ENCODE measurements at regions not wholly inside any gene's neighbourhood (a gene's known extent, or its start where the extent isn't known, plus 50 kb on each side); places are given as distances from the start of the nearest gene placed in this dataset.
"Not testable (repeated sequence)": the region's sequence is repeated elsewhere in the genome, so short reads cannot be mapped to it uniquely, and the experiment has no call there.

DNA sequence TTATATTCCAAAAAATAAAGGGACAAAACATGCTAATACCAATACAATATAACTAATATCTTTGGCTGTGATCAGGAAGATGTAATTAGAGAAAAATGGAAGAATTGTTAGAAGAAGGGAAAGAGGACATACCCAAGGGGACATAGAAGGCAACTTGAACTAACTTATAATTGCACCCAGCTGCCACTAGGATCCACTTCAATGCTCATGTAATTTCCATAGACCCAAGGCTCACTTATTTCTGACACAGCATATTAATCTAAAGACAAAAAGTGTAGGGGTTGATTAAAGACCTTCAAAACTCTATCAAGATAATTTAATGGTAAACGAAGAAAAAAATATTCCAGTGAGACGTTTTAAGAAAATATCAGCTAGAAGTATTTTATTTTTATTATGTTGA lies 396.0 kb upstream of the ADGRB3 start:
- DNase-seq (ENCODE audit: low spot score in 2 of 2) (no peak), FAIRE-seq (no peak)

DNA sequence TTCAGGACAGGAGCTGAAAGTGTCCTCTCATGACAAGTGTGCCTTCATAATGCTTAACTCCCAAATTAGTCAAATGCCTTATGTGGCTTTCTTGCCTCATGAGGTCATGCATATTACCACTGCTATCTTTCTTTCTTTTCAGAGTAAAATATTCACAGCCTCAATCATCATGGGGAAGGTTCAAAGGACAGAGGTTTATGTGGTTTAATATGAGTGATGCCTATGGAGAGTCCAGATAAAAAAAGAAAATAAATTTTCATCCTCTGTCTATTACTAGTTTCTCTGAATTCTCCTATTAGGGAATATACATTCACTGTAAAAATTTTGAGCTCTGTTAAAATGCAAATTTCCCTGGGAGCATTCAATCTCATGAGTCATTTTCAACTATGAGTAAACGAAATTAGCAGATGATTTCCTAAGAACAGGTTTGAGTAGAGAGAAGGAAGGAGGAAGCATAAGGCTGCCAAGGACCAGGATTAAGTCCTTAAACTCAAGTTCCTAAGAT lies 396.9 kb upstream of the ADGRB3 start:
- FAIRE-seq (no peak), DNase-seq (ENCODE audit: low spot score in 2 of 2) (no peak)

- FAIRE-seq (no peak), DNase-seq (ENCODE audit: low spot score in 2 of 2) (no peak)
These were observed 397.9 kb upstream of the ADGRB3 start for GRCh38 chr6:68237205-68237604.

- FAIRE-seq (no peak), DNase-seq (ENCODE audit: low spot score in 2 of 2) (no peak)
These were observed 399.7 kb upstream of the ADGRB3 start for GRCh38 chr6:68235326-68235784.

DNA sequence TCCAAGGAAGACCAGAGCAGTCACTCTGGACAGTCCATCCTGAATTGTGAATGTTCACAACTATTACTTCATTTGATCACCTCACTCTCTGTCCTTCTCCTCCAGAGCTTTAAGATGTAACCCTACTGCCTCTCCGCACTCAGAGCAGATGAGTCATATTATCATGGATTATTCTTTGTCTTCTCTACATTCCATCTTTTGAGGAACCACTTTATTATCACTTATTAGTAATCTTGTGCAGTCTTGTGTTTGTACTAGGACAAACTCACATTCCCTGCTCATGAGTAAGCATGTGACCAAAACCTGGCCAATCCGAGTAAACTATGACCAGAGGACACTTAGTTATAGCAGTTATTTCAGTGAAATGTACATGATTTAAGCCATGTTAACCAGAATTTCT lies 401.5 kb upstream of the ADGRB3 start:
- no peak for DNase-seq (ENCODE audit: low spot score in 2 of 2)
- FAIRE-seq: no peak

DNA sequence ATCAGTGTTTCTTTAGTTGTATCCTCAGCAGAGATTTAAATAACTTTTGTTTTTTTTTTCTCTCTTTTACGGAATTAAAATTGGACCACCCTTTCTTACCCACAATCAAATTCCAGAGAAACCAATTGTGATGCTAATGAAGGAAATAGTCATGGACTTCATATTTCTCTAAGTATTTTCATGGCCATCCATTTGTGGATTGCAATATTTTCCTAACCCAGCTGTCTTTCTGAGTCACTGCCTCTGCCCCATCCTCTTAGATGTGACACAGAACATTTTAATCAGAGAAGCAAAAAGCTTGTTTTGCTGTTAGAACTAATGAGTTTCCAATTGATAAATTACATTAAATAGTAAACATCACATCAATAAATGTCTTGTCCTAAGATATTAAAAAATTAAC lies 405.5 kb upstream of the ADGRB3 start:
- FAIRE-seq (no peak), DNase-seq (ENCODE audit: low spot score in 2 of 2) (no peak)

- FAIRE-seq: no peak
- DNase-seq (ENCODE audit: low spot score in 2 of 2): no peak
These were observed 408.6 kb upstream of the ADGRB3 start for GRCh38 chr6:68226460-68226859.

GRCh38 chr6:68225729-68226128 lies 409.4 kb upstream of the ADGRB3 start:
- no peak for DNase-seq (ENCODE audit: low spot score in 2 of 2)
- no peak for FAIRE-seq

GRCh38 chr6:68211242-68211795 lies 423.8 kb upstream of the ADGRB3 start:
- no peak for FAIRE-seq
- no peak for DNase-seq (ENCODE audit: low spot score in 2 of 2)

GRCh38 chr6:68207612-68208011 lies 427.5 kb upstream of the ADGRB3 start:
- FAIRE-seq; DNase-seq (ENCODE audit: low spot score in 2 of 2): not testable (repeated sequence)

GRCh38 chr6:68200929-68201328 lies 434.2 kb upstream of the ADGRB3 start:
- FAIRE-seq (no peak), DNase-seq (ENCODE audit: low spot score in 2 of 2) (no peak)

DNA sequence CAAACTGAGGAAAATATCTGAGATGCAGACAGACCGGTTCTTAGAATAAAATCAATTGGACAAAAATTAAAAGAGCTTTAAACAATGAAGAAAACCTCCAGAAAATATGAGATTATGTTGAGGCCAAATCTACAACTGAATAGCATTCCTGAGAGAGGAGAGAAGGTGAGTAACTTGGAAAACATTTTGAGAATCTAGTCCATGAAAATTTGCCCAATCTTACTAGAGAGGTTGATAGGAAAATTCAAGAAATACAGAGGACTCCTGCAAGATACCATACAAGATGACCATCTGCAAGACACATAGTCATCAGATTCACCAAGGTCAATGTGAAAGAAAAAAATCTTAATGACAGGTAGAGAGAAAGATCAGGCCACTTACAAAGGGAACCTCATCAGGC lies 437.7 kb upstream of the ADGRB3 start:
- FAIRE-seq (no peak), DNase-seq (ENCODE audit: low spot score in 2 of 2) (no peak)

DNA sequence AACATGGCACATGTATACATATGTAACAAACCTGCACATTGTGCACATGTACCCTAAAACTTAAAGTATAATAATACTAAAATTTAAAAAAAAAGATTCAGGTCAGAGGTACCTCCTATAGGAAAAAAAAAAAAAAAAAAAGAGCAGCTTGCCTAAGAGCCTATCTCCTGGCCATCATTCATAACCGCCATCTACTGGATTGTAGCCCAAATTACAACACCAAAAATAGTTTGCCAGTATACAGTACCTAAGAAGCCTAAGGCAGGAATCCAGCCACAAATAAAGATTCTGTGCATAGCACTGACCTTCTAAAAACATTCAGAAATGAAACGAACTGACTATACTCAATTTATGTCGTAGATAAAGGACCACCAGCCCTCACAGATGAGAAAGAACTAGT lies 438.4 kb upstream of the ADGRB3 start:
- FAIRE-seq: no peak
- no peak for DNase-seq (ENCODE audit: low spot score in 2 of 2)

DNA sequence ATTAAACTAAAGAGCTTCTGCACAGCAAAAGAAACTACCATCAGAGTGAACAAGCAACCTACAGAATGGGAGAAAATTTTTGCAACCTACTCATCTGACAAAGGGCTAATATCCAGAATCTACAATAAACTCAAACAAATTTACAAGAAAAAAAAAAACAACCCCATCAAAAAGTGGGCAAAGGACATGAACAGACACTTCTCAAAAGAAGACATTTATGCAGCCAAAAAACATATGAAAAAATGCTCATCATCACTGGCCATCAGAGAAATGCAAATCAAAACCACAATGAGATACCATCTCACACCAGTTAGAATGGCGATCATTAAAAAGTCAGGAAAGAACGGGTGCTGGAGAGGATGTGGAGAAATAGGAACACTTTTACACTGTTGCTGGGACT lies 439.3 kb upstream of the ADGRB3 start:
- FAIRE-seq; DNase-seq (ENCODE audit: low spot score in 2 of 2): not testable (repeated sequence)

DNA sequence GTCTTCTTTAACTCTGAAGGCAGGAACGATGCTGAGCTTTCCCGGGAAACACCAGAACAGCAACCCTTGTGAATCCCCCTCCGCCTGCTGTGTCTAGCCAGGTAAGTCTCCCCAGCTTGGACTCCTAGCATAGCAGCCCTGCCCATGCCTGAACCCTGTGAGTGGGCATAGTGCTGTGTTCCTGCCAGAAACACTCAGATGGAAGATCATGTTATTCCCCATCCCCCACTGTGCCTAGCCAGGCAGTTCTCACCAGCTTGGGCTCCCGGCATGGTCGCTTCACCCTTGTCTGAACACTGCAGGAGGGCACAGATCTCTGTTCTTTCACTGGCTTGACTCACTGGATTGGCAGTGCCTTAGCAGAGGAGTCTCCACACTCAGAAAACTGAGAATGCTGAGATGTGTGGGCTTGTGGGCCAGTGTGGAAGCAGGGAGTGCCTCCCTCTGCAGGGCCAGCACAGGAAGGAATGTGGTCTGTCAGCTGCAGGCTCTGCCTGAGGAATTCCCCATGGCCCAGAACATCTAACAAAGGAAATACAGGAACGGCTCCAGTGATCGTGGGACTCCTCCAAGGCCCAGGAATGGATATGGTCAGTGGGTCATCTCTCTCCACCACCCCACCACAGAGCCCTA lies 440.1 kb upstream of the ADGRB3 start:
- FAIRE-seq (no peak), DNase-seq (ENCODE audit: low spot score in 2 of 2) (no peak)

DNA sequence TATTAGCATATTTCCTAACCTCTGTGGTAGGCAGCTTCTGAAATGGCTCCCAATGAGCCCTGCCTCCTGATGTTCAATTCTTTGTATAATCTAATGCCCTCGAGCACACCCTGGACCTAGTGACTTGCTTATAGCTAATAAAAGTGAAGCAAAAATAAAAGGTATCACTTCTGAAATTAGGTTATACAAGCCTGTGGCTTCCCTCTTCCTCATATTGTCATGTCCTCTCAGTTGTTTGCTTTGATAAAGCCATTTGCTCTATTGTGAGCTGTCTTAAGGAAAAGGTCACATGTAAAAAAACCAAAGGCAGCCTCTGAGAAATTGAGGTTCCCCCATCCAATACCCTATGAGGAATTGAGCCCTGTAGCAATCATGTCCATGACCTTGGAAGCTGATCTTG lies 442.1 kb upstream of the ADGRB3 start:
- FAIRE-seq (no peak), DNase-seq (ENCODE audit: low spot score in 2 of 2) (no peak)

GRCh38 chr6:68189217-68189815 lies 445.8 kb upstream of the ADGRB3 start:
- FAIRE-seq: no peak
- DNase-seq (ENCODE audit: low spot score in 2 of 2): no peak

DNA sequence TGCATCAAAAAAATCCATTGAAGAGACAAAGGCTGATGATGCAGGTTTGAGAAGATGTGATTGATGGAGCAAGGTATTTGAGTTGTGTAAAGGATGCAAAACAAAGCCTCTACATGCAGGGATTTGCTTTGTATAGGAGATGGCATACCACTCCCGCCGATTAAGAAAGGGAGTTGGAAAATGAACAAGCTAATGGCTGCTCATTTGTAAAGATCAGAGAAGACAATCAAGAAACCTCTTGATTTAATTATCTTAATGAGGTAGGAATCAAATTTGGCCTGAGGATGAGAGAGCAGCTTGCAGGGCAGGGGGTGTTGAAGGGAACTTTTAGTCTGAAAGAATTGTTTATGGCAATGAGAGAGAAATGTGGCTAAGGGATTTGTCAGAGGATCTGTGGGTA lies 448.2 kb upstream of the ADGRB3 start:
- DNase-seq (ENCODE audit: low spot score in 2 of 2): no peak
- no peak for FAIRE-seq

DNA sequence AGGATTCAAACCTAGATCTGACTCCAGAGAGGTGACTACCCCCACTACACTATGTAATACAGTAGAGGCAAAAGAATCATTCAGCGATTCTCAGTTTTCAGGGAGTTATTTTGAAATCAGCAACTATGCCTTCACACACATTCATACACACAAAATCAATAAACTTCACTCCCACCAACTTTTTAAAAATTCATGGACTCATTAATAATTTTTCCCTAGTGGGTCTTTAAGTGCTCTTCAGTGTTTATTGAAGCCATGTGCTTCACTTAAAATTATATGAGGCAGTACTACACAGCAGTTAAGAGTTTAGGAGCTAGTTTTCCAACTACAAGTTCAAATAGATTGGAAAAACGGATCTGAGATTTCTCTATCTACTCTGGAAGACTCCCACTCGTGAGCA lies 452.7 kb upstream of the ADGRB3 start:
- DNase-seq (ENCODE audit: low spot score in 2 of 2) (no peak), FAIRE-seq (no peak)

DNA sequence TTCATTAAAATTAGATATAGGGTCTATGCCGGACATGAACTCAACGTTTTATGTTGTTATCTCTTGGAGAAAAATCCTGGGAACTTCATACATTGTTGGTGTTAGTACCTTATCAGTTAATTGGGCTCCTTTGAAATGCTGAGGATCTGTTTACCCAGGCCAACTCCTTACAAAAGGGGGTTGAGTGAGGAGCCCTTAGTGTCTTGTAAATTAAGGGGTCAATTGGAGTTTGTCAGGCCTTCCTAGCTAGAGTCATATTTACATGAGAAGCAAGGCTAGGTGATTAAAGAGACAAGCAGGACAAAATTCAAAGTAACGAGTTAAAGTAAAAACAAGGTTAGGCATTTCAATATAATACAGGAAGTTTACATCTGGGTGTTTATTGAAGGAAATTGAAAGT lies 454.1 kb upstream of the ADGRB3 start:
- not testable (repeated sequence) for FAIRE-seq; DNase-seq (ENCODE audit: low spot score in 2 of 2)

DNA sequence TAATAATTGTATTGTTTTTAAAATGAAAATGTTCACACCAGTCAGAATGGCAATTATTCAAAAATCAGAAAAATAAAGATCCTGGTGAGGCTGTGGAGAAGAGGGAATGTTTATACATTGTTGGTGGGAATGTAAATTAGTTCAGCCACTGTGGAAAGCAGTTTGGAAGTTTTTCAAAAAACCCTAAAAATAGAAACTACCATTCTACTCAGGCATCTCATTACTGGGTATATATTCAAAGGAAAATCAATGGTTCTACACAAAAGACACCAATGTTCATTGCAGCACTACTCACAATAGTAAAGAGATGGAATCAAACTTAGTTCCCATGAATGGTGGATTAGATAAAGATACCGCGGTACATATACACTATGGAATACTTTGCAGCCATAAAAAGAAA lies 461.5 kb upstream of the ADGRB3 start:
- no peak for DNase-seq (ENCODE audit: low spot score in 2 of 2)

GRCh38 chr6:68169922-68170321 lies 465.2 kb upstream of the ADGRB3 start:
- DNase-seq (ENCODE audit: low spot score in 2 of 2) (no peak), FAIRE-seq (no peak)

More for the DNA sequence above, 461.5 kb upstream of the ADGRB3 start:
- FAIRE-seq: no peak
